Neural cell (in vitro differentiated cells): ENCODE measurements at regions not wholly inside any gene's neighbourhood (a gene's known extent, or its start where the extent isn't known, plus 50 kb on each side); places are given as distances from the start of the nearest gene placed in this dataset.

Source experiments
- H2AFZ ChIP-seq: fragments of 200-600, 300-800 bp; sonication (generic), shearing (Covaris generic); 2 replicates; pipeline ENCODE4 v1.6.0; 2014; ENCODE audit warnings: low read depth, mild to moderate bottlenecking, antibody characterized with exemption, low read length, moderate library complexity
- H3F3A ChIP-seq: fragments of 200-600 bp; shearing (Covaris generic); 2 replicates; pipeline ENCODE4 v1.6.1; 2016; ENCODE audit warnings: mild to moderate bottlenecking, moderate library complexity, mixed read lengths, antibody characterized with exemption, low read length; ENCODE audit not compliant: insufficient read depth, poor library complexity, severe bottlenecking
- H3K27ac ChIP-seq: fragments of 200-600, 300-800 bp; sonication (generic), shearing (Covaris generic); 2 replicates; pipeline ENCODE4 v1.5.1; 2014; ENCODE audit warnings: mild to moderate bottlenecking, low read length, moderate library complexity
- H3K27me3 ChIP-seq: fragments of 300-800, 200-600 bp; sonication (generic), shearing (Covaris generic); 2 replicates; pipeline ENCODE4 v1.6.0; 2014; ENCODE audit warnings: mild to moderate bottlenecking, low read depth, low read length, moderate library complexity; ENCODE audit not compliant: insufficient read depth
- H3K36me3 ChIP-seq: fragments of 300-800, 200-600 bp; sonication (generic), shearing (Covaris generic); 2 replicates; pipeline ENCODE4 v1.5.1; 2014; ENCODE audit warnings: mild to moderate bottlenecking, antibody characterized with exemption, low read length, moderate library complexity; ENCODE audit not compliant: insufficient read depth
- H3K4me2 ChIP-seq: fragments of 300-800, 200-600 bp; sonication (generic), shearing (Covaris generic); 2 replicates; pipeline ENCODE4 v1.6.0; 2014; ENCODE audit warnings: mild to moderate bottlenecking, low read length
- H3K4me3 ChIP-seq: fragments of 300-800, 200-600 bp; sonication (generic), shearing (Covaris generic); 2 replicates; pipeline ENCODE4 v1.5.1; 2014; ENCODE audit warnings: mild to moderate bottlenecking, low read length, moderate library complexity
- H3K79me2 ChIP-seq: fragments of 200-600 bp; shearing (Covaris generic); replicated peaks from 2 replicates; pipeline ENCODE4 v1.6.0; 2014; ENCODE audit warnings: mild to moderate bottlenecking, low read length, moderate library complexity; ENCODE audit not compliant: insufficient read depth
- H3K9ac ChIP-seq: fragments of 300-800, 200-600 bp; sonication (generic), shearing (Covaris generic); 2 replicates; pipeline ENCODE4 v1.6.1; 2016; ENCODE audit warnings: mild to moderate bottlenecking, low read length, mixed read lengths
- H3K9me2 ChIP-seq: fragments of 200-600 bp; shearing (Covaris generic); 2 replicates; pipeline ENCODE4 v1.6.1; 2016; ENCODE audit warnings: mild to moderate bottlenecking, low read length, mixed read lengths; ENCODE audit not compliant: insufficient read depth
- H3K9me3 ChIP-seq: fragments of 200-600, 300-800 bp; sonication (generic), shearing (Covaris generic); 2 replicates; pipeline ENCODE4 v1.6.1; 2016; ENCODE audit warnings: mild to moderate bottlenecking, mixed run types, low read length, moderate library complexity, mixed read lengths
- H4K20me1 ChIP-seq: fragments of 200-600 bp; shearing (Covaris generic); 2 replicates; pipeline ENCODE4 v1.6.1; 2016; ENCODE audit warnings: mild to moderate bottlenecking, mixed run types; ENCODE audit not compliant: insufficient read depth
- EP300 ChIP-seq: fragments of 450-650 bp; conservative IDR thresholded peaks from 2 replicates; pipeline ENCODE4 v1.6.1; 2014; ENCODE audit warnings: antibody characterized with exemption, mild to moderate bottlenecking, moderate library complexity; ENCODE audit not compliant: poor library complexity, severe bottlenecking
- EZH2 ChIP-seq: fragments of 200-600, 300-800 bp; shearing (Covaris generic), sonication (generic); IDR thresholded peaks from 2 replicates; pipeline ENCODE4 v1.6.1; 2014; ENCODE audit warnings: antibody characterized with exemption, low read length, borderline replicate concordance, mild to moderate bottlenecking; ENCODE audit not compliant: insufficient read depth, poor library complexity, severe bottlenecking
- MXI1 ChIP-seq: fragments of 450-650 bp; conservative IDR thresholded peaks from 2 replicates; pipeline ENCODE4 v1.6.1; 2014; ENCODE audit warnings: antibody characterized with exemption, mild to moderate bottlenecking; ENCODE audit not compliant: poor library complexity, severe bottlenecking
- POLR2AphosphoS5 ChIP-seq: IDR thresholded peaks from 2 replicates; pipeline ENCODE4 v1.6.1; 2012
- RAD21 ChIP-seq: fragments of 450-650 bp; conservative IDR thresholded peaks from 2 replicates; pipeline ENCODE4 v1.6.1; 2014; ENCODE audit warnings: antibody characterized with exemption, mild to moderate bottlenecking, moderate library complexity
- SMC3 ChIP-seq: fragments of 450-650 bp; conservative IDR thresholded peaks from 2 replicates; pipeline ENCODE4 v1.6.1; 2014; ENCODE audit warnings: antibody characterized with exemption, mild to moderate bottlenecking, moderate library complexity; ENCODE audit not compliant: poor library complexity
- TAF1 ChIP-seq: IDR thresholded peaks from 2 replicates; pipeline ENCODE4 v1.6.1; 2012; ENCODE audit warnings: low read depth
- TF ChIP-seq, protein P1 (sequence below): IDR thresholded peaks from 2 replicates; pipeline ENCODE4 v1.6.1; 2012; ENCODE audit warnings: borderline replicate concordance
- TF ChIP-seq, protein P2 (sequence below): fragments of 450-650 bp; IDR thresholded peaks from 2 replicates; pipeline ENCODE4 v1.5.1; 2014; ENCODE audit warnings: antibody characterized with exemption, mild to moderate bottlenecking, moderate library complexity; ENCODE audit not compliant: poor library complexity, severe bottlenecking

DNA sequence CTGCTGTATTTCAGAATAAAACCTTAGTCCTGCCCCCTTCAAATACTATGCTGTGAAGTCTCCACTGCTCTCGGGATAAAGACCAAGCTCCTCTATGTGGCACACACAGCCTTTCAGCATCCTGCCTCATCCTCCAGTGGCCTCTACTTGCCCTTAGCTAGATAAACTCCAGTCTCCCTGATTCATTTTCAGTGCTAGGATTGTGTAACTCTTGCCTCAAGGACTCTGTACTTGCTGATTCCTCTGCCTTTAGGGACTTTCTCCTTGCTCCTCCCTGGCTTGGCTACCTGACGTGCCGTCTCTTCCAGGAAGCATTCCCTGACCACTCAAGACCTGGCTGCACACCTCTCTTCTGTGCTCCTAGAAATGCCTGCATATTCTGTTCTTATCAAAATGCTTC, 416.7 kb downstream of the MTX2 start:
- no peak overlapping the region for H3K9ac ChIP-seq
- peak overlapping the region; percentile 9 for H3K4me3 ChIP-seq
- H3K79me2 ChIP-seq = no peaks in the 10 kb centered on the region
- H3K27ac ChIP-seq = peak overlapping the region; percentile 75
- no peak overlapping the region for H2AFZ ChIP-seq
- no peaks in the 10 kb centered on the region for H3K9me3 ChIP-seq
- no peaks in the 10 kb centered on the region for H3K27me3 ChIP-seq
- no peaks in the 10 kb centered on the region for H3F3A ChIP-seq
- H4K20me1 ChIP-seq = no peaks in the 10 kb centered on the region
- no peaks in the 10 kb centered on the region for H3K36me3 ChIP-seq
- TF ChIP-seq EP300 (no peak), POLR2AphosphoS5 (no peak), SMC3 (no peak), TAF1 (no peak), RAD21 (no peak), EZH2 (no peak), MXI1 (no peak)
- TF ChIP-seq, protein P1, sequence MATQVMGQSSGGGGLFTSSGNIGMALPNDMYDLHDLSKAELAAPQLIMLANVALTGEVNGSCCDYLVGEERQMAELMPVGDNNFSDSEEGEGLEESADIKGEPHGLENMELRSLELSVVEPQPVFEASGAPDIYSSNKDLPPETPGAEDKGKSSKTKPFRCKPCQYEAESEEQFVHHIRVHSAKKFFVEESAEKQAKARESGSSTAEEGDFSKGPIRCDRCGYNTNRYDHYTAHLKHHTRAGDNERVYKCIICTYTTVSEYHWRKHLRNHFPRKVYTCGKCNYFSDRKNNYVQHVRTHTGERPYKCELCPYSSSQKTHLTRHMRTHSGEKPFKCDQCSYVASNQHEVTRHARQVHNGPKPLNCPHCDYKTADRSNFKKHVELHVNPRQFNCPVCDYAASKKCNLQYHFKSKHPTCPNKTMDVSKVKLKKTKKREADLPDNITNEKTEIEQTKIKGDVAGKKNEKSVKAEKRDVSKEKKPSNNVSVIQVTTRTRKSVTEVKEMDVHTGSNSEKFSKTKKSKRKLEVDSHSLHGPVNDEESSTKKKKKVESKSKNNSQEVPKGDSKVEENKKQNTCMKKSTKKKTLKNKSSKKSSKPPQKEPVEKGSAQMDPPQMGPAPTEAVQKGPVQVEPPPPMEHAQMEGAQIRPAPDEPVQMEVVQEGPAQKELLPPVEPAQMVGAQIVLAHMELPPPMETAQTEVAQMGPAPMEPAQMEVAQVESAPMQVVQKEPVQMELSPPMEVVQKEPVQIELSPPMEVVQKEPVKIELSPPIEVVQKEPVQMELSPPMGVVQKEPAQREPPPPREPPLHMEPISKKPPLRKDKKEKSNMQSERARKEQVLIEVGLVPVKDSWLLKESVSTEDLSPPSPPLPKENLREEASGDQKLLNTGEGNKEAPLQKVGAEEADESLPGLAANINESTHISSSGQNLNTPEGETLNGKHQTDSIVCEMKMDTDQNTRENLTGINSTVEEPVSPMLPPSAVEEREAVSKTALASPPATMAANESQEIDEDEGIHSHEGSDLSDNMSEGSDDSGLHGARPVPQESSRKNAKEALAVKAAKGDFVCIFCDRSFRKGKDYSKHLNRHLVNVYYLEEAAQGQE = no peak
- TF ChIP-seq, protein P2, sequence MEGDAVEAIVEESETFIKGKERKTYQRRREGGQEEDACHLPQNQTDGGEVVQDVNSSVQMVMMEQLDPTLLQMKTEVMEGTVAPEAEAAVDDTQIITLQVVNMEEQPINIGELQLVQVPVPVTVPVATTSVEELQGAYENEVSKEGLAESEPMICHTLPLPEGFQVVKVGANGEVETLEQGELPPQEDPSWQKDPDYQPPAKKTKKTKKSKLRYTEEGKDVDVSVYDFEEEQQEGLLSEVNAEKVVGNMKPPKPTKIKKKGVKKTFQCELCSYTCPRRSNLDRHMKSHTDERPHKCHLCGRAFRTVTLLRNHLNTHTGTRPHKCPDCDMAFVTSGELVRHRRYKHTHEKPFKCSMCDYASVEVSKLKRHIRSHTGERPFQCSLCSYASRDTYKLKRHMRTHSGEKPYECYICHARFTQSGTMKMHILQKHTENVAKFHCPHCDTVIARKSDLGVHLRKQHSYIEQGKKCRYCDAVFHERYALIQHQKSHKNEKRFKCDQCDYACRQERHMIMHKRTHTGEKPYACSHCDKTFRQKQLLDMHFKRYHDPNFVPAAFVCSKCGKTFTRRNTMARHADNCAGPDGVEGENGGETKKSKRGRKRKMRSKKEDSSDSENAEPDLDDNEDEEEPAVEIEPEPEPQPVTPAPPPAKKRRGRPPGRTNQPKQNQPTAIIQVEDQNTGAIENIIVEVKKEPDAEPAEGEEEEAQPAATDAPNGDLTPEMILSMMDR = no peak
- no peaks in the 10 kb centered on the region for H3K9me2 ChIP-seq
- peak overlapping the region; percentile 13 for H3K4me2 ChIP-seq

DNA sequence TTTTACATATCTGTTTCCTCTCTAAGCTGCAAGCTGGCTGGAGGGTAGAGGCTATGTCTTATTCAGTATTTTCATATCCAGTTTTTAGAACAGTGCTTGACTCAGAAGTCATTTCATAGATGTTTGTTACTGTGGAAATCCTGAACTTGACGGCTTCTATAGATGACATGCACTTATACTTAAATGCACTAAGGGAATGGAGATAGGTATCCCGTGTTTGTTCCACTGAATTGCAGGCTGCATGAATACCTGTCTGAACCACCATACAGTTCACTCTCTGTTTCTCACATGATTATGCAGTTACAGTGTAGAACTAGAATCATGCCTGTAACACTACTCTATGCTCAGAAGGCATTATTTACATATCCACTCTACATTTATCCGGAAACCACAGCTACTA, 417.1 kb downstream of the MTX2 start:
- Histone ChIP-seq H3K9ac (peak overlapping the region; percentile 17), H3K9me3 (no peaks in the 10 kb centered on the region), H3K27me3 (no peaks in the 10 kb centered on the region), H3K4me3 (peak overlapping the region; percentile 9), H3K4me2 (peak overlapping the region; percentile 13), H3K9me2 (no peaks in the 10 kb centered on the region), H4K20me1 (no peaks in the 10 kb centered on the region), H3K27ac (peak overlapping the region; percentile 75), H3F3A (no peaks in the 10 kb centered on the region), H2AFZ (no peak overlapping the region), H3K79me2 (no peaks in the 10 kb centered on the region), H3K36me3 (no peaks in the 10 kb centered on the region)
- no peak for TF ChIP-seq SMC3
- peak; percentile 25 for TF ChIP-seq EP300
- TF ChIP-seq TAF1 = no peak
- TF ChIP-seq, protein P2 = no peak
- TF ChIP-seq EZH2 = no peak
- peak; percentile 7 for TF ChIP-seq RAD21
- TF ChIP-seq, protein P1 = peak; percentile 56
- TF ChIP-seq POLR2AphosphoS5 = peak; percentile 73
- TF ChIP-seq MXI1 = no peak
